Right lobe of liver (tissue), 4 donors: ENCODE measurements at regions not wholly inside any gene's neighbourhood (a gene's known extent, or its start where the extent isn't known, plus 50 kb on each side); places are given as distances from the start of the nearest gene placed in this dataset.

Experiments
- CTCF ChIP-seq, 4 donors: fragments of 200-600 bp in 3 of 4; fragments of 450-650 bp in 1 of 4; IDR thresholded peaks; one replicate each; pipeline versions ENCODE4 v1.5.1 to v1.8.0; 2016 to 2022; ENCODE audit warnings: antibody characterized with exemption in 4 of 4, mild to moderate bottlenecking in 2 of 4
- POLR2A ChIP-seq: fragments of 450-650 bp; IDR thresholded peaks from one replicate; pipeline ENCODE4 v1.6.1; 2017; ENCODE audit warnings: antibody characterized with exemption, mild to moderate bottlenecking
- donor health status: DM: no; HTN: no; CAD: no.
- donor health status: DM: no; HTN: no; CAD: no.
- donor health status: DM: no; HTN: yes; CAD: no.

- TF ChIP-seq CTCF (IDR thresholded peaks at IDR 0.05) (no peak), POLR2A (no peak)
Measured at GRCh38 chr1:30575066-30575465, 148.3 kb downstream of the MATN1 start.
